ENCODE measurements at regions not wholly inside any gene's neighbourhood (a gene's known extent, or its start where the extent isn't known, plus 50 kb on each side); places are given as distances from the start of the nearest gene placed in this dataset.

- H3K4me3 ChIP-seq: no peak overlapping the region
- H3K27ac ChIP-seq: no peak overlapping the region
- TF ChIP-seq, protein P1, sequence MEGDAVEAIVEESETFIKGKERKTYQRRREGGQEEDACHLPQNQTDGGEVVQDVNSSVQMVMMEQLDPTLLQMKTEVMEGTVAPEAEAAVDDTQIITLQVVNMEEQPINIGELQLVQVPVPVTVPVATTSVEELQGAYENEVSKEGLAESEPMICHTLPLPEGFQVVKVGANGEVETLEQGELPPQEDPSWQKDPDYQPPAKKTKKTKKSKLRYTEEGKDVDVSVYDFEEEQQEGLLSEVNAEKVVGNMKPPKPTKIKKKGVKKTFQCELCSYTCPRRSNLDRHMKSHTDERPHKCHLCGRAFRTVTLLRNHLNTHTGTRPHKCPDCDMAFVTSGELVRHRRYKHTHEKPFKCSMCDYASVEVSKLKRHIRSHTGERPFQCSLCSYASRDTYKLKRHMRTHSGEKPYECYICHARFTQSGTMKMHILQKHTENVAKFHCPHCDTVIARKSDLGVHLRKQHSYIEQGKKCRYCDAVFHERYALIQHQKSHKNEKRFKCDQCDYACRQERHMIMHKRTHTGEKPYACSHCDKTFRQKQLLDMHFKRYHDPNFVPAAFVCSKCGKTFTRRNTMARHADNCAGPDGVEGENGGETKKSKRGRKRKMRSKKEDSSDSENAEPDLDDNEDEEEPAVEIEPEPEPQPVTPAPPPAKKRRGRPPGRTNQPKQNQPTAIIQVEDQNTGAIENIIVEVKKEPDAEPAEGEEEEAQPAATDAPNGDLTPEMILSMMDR (IDR thresholded peaks at IDR 0.05): no peak
- TF ChIP-seq EP300 (IDR thresholded peaks at IDR 0.05) (no peak), POLR2A (IDR thresholded peaks at IDR 0.05) (no peak)
- H3K27me3 ChIP-seq: no peaks in the 10 kb centered on the region
- DNase-seq (ENCODE audit: low spot score in 2 of 2): no peak
- H3K9me3 ChIP-seq: no peaks in the 10 kb centered on the region
- 62 to 68% methylated on average over 3 of the region's 3 CpGs for WGBS, 2 donors
- no peaks in the 10 kb centered on the region for H3K36me3 ChIP-seq
- no peaks in the 10 kb centered on the region for H3K4me1 ChIP-seq
These were observed 81.1 kb downstream of the CD200R1L start for GRCh38 chr3:112765531-112765930.

DNA sequence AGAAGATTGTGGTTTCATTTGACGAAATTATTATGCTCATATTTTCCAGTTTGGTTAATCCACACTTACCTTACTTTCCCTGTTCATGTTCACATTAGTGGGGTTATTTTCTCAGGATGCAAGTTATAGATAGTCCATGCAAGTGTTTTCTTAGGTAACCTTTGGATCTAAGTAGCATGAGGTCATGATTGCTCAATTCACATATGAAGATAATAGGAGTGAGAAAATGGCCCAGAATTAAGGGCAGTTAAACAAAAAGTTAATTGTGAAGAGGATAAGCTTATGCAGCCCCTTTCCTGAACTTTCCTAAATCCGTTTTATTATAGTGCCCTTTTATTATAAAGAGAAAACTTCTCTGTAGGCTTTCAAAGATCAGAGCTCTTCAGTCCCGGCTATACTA lies 83.4 kb downstream of the CD200R1L start:
- Histone ChIP-seq H3K4me3 (no peak overlapping the region), H3K27ac (no peak overlapping the region), H3K36me3 (no peaks in the 10 kb centered on the region), H3K9me3 (no peaks in the 10 kb centered on the region), H3K4me1 (no peaks in the 10 kb centered on the region), H3K27me3 (no peaks in the 10 kb centered on the region)
- 48 to 52% methylated on average over 3 of the region's 3 CpGs for WGBS, 2 donors
- TF ChIP-seq POLR2A (IDR thresholded peaks at IDR 0.05) (no peak), EP300 (IDR thresholded peaks at IDR 0.05) (no peak)
- TF ChIP-seq, protein P1 (IDR thresholded peaks at IDR 0.05): no peak
- DNase-seq (ENCODE audit: low spot score in 2 of 2): no peak

GRCh38 chr3:112761062-112761638 lies 85.5 kb downstream of the CD200R1L start:
- H3K4me3 ChIP-seq: no peak overlapping the region
- no peak overlapping the region for H3K27ac ChIP-seq
- H3K36me3 ChIP-seq: no peaks in the 10 kb centered on the region
- H3K27me3 ChIP-seq: no peaks in the 10 kb centered on the region
- no peaks in the 10 kb centered on the region for H3K4me1 ChIP-seq
- no peak for TF ChIP-seq EP300 (IDR thresholded peaks at IDR 0.05)
- TF ChIP-seq, protein P1 (IDR thresholded peaks at IDR 0.05): no peak
- no peak for TF ChIP-seq POLR2A (IDR thresholded peaks at IDR 0.05)
- no peaks in the 10 kb centered on the region for H3K9me3 ChIP-seq
- no peak for DNase-seq (ENCODE audit: low spot score in 2 of 2)

DNA sequence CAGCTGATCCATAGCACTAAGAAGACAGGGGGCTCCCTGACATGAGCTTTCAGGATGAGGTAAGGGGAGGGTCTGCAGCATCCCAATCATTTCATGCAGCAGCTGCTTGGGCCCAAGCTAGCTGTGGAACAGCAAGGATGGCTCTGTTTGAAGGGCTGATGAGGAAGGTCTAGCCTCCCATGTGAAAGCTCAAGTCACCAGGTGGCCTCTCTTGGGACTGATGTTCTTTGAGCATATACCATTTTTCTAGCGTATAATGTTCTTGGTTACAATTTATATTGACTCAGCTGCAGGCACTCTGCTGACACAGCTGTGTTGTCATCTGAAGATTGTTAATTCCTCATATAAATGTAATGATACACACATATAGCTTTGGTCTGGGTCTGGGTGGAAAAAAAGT lies 87.0 kb downstream of the CD200R1L start:
- WGBS, 2 donors: 86 to 87% methylated on average over 1 of the region's 1 CpG
- no peaks in the 10 kb centered on the region for H3K36me3 ChIP-seq
- no peaks in the 10 kb centered on the region for H3K4me1 ChIP-seq
- no peaks in the 10 kb centered on the region for H3K9me3 ChIP-seq
- H3K27ac ChIP-seq: no peak overlapping the region
- TF ChIP-seq, protein P1 (IDR thresholded peaks at IDR 0.05): no peak
- TF ChIP-seq EP300 (IDR thresholded peaks at IDR 0.05): no peak
- TF ChIP-seq POLR2A (IDR thresholded peaks at IDR 0.05): no peak
- no peak overlapping the region for H3K4me3 ChIP-seq
- H3K27me3 ChIP-seq: no peaks in the 10 kb centered on the region
- no peak for DNase-seq (ENCODE audit: low spot score in 2 of 2)

- H3K27ac ChIP-seq: no peak overlapping the region
- no peaks in the 10 kb centered on the region for H3K36me3 ChIP-seq
- DNase-seq (ENCODE audit: low spot score in 2 of 2): no peak
- no peaks in the 10 kb centered on the region for H3K4me1 ChIP-seq
- no peak for TF ChIP-seq POLR2A (IDR thresholded peaks at IDR 0.05)
- TF ChIP-seq EP300 (IDR thresholded peaks at IDR 0.05): no peak
- TF ChIP-seq, protein P1 (IDR thresholded peaks at IDR 0.05): no peak
- H3K27me3 ChIP-seq: no peaks in the 10 kb centered on the region
- H3K9me3 ChIP-seq: no peaks in the 10 kb centered on the region
- WGBS, 2 donors: 80 to 94% methylated on average over 1 of the region's 1 CpG
- H3K4me3 ChIP-seq: no peak overlapping the region
These were observed 87.5 kb downstream of the CD200R1L start for GRCh38 chr3:112759210-112759609.
